K562 (cell line): ENCODE measurements at regions not wholly inside any gene's neighbourhood (a gene's known extent, or its start where the extent isn't known, plus 50 kb on each side); places are given as distances from the start of the nearest gene placed in this dataset.

ENCODE experiments used
- CBX8 ChIP-seq: fragments of 200-600 bp; sonication (generic); IDR thresholded peaks from 2 replicates; pipeline ENCODE4 v1.6.1; 2012; ENCODE audit warnings: borderline replicate concordance, mixed run types, low read depth, mild to moderate bottlenecking, moderate library complexity, mixed read lengths, low read length, control low read depth, inconsistent platforms; ENCODE audit not compliant: poor library complexity, severe bottlenecking; ENCODE audit errors: extremely low read depth
- ELF2 ChIP-seq: fragments of 250-450 bp; sonication (Bioruptor Pico); IDR thresholded peaks from 2 replicates; pipeline ENCODE4 v1.5.0; 2021; ENCODE audit warnings: mild to moderate bottlenecking
- MTF1 ChIP-seq: fragments of 250-450 bp; sonication (Bioruptor Pico); IDR thresholded peaks from 2 replicates; pipeline ENCODE4 v1.9.0; 2021; ENCODE audit warnings: moderate library complexity, mild to moderate bottlenecking, inconsistent platforms, borderline replicate concordance
- MXI1 ChIP-seq: IDR thresholded peaks from 2 replicates; pipeline ENCODE4 v1.6.1; 2011; ENCODE audit warnings: low read depth, mild to moderate bottlenecking, improper control_type of control experiment, low read length
- NFRKB ChIP-seq: fragments of 450-650 bp; IDR thresholded peaks from 2 replicates; pipeline ENCODE4 v1.6.1; 2016; ENCODE audit warnings: low read depth
- PYGO2 ChIP-seq: fragments of 450-650 bp; IDR thresholded peaks from 2 replicates; pipeline ENCODE4 v1.6.1; 2016; ENCODE audit warnings: mild to moderate bottlenecking, missing genetic modification characterization, moderate library complexity, missing compliant biosample characterization
- SMAD1 ChIP-seq: fragments of 150-350 bp; IDR thresholded peaks from 2 replicates; pipeline ENCODE4 v1.6.1; 2014; ENCODE audit warnings: low read length, low read depth; ENCODE audit not compliant: partially characterized antibody
- XRCC4 ChIP-seq: IDR thresholded peaks from one replicate; pipeline ENCODE4 v1.6.1; 2011; ENCODE audit not compliant: insufficient read depth, insufficient read length; ENCODE audit errors: extremely low read depth
- XRCC5 ChIP-seq: fragments of 200-400 bp; formaldehyde crosslinking; IDR thresholded peaks from 2 replicates; pipeline ENCODE4 v1.6.1; 2017; ENCODE audit warnings: low read depth, mild to moderate bottlenecking, low read length
- ZNF707 ChIP-seq: fragments of 250-450 bp; sonication (Bioruptor Pico); conservative IDR thresholded peaks from 2 replicates; pipeline ENCODE4 v1.8.0; 2022; ENCODE audit warnings: inconsistent platforms, mild to moderate bottlenecking, moderate library complexity
- TF ChIP-seq, protein P1 (sequence below): fragments of 250-450 bp; sonication (Bioruptor Pico); IDR thresholded peaks from 2 replicates; pipeline ENCODE4 v1.9.0; 2021; ENCODE audit warnings: mild to moderate bottlenecking, inconsistent platforms
- TF ChIP-seq, protein P2 (sequence below), 2 experiments: fragments of 450-650 bp; IDR thresholded peaks; 2 replicates each; pipeline ENCODE4 v1.6.1; 2018; ENCODE audit warnings: mild to moderate bottlenecking in 2 of 2, low read depth in 1 of 2; ENCODE audit not compliant: partially characterized antibody in 2 of 2
- TF ChIP-seq, protein P3 (sequence below): sonication (generic); formaldehyde crosslinking; IDR thresholded peaks from 2 replicates; pipeline ENCODE4 v1.8.1; 2023; ENCODE audit warnings: mild to moderate bottlenecking, missing genetic modification reagents, moderate library complexity
- TF ChIP-seq, protein P4 (sequence below), 2 experiments: fragments of 450-650 bp; conservative IDR thresholded peaks; 2 replicates each; pipeline ENCODE4 v1.6.1; 2017; ENCODE audit warnings: mild to moderate bottlenecking in 2 of 2, moderate library complexity in 2 of 2
- TF ChIP-seq, protein P5 (sequence below): fragments of 450-650 bp; IDR thresholded peaks from 2 replicates; pipeline ENCODE4 v1.6.1; 2016

DNA sequence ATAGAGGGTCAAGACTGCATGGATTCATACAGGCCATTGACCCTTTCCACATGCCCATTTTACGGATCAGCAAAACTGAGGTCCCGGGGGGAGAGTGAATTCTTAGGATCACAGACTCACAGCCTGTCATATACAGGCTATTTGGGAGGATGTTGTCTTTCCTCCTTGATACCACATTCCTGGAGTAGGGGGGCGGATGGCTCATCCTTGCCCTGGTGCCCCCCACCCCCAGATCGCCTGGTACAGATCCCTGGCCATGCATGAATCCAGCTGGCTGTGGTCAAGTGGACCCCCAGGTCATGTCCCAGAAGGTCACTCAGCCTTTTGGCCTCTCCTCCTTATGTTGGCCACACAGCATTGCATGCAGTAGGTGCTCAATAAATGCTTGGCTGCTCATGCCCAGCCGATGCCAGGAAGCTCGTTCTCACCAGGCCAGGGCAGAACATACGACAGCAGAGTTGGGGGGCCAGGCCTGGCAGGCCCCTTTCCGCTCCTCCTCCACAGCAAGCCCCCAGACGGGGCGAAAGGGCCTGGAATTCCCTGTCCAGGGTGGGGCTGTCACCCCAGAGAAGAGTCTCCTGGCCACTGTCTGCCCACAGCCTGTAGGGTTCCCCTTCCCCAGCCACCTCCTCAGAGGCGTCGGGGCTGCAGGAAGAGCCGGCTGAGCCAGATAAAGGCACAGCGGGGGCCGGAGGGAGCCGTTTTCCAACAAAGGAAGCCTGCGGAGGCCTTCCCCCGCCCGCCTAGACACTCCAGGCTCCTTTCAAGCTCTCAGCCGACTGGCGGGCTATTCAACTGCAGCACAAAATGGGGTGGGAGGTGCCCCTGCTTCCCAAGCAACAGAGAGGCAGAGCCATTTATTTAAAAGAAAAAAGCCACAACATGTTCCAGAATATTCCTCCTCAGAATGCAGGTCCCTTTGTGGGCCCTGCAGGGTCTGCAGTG lies 215.7 kb upstream of the CIBAR2 start (continued):
- peak; percentile 27; the same call in 1 of the 2 replicates for TF ChIP-seq NFRKB
- TF ChIP-seq XRCC4, result no peak
- TF ChIP-seq, protein P1, sequence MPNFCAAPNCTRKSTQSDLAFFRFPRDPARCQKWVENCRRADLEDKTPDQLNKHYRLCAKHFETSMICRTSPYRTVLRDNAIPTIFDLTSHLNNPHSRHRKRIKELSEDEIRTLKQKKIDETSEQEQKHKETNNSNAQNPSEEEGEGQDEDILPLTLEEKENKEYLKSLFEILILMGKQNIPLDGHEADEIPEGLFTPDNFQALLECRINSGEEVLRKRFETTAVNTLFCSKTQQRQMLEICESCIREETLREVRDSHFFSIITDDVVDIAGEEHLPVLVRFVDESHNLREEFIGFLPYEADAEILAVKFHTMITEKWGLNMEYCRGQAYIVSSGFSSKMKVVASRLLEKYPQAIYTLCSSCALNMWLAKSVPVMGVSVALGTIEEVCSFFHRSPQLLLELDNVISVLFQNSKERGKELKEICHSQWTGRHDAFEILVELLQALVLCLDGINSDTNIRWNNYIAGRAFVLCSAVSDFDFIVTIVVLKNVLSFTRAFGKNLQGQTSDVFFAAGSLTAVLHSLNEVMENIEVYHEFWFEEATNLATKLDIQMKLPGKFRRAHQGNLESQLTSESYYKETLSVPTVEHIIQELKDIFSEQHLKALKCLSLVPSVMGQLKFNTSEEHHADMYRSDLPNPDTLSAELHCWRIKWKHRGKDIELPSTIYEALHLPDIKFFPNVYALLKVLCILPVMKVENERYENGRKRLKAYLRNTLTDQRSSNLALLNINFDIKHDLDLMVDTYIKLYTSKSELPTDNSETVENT, result no peak
- no peak for TF ChIP-seq ELF2 (CRISPR knock-in tag)
- TF ChIP-seq XRCC5, result no peak
- TF ChIP-seq, protein P2, sequence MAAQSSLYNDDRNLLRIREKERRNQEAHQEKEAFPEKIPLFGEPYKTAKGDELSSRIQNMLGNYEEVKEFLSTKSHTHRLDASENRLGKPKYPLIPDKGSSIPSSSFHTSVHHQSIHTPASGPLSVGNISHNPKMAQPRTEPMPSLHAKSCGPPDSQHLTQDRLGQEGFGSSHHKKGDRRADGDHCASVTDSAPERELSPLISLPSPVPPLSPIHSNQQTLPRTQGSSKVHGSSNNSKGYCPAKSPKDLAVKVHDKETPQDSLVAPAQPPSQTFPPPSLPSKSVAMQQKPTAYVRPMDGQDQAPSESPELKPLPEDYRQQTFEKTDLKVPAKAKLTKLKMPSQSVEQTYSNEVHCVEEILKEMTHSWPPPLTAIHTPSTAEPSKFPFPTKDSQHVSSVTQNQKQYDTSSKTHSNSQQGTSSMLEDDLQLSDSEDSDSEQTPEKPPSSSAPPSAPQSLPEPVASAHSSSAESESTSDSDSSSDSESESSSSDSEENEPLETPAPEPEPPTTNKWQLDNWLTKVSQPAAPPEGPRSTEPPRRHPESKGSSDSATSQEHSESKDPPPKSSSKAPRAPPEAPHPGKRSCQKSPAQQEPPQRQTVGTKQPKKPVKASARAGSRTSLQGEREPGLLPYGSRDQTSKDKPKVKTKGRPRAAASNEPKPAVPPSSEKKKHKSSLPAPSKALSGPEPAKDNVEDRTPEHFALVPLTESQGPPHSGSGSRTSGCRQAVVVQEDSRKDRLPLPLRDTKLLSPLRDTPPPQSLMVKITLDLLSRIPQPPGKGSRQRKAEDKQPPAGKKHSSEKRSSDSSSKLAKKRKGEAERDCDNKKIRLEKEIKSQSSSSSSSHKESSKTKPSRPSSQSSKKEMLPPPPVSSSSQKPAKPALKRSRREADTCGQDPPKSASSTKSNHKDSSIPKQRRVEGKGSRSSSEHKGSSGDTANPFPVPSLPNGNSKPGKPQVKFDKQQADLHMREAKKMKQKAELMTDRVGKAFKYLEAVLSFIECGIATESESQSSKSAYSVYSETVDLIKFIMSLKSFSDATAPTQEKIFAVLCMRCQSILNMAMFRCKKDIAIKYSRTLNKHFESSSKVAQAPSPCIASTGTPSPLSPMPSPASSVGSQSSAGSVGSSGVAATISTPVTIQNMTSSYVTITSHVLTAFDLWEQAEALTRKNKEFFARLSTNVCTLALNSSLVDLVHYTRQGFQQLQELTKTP (IDR thresholded peaks at IDR 0.05; ENCODE audit: low read depth in 1 of 2, partially characterized antibody in 2 of 2), result no peak
- TF ChIP-seq MXI1, result no peak
- TF ChIP-seq, protein P3, sequence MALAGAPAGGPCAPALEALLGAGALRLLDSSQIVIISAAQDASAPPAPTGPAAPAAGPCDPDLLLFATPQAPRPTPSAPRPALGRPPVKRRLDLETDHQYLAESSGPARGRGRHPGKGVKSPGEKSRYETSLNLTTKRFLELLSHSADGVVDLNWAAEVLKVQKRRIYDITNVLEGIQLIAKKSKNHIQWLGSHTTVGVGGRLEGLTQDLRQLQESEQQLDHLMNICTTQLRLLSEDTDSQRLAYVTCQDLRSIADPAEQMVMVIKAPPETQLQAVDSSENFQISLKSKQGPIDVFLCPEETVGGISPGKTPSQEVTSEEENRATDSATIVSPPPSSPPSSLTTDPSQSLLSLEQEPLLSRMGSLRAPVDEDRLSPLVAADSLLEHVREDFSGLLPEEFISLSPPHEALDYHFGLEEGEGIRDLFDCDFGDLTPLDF, result no peak
- TF ChIP-seq, protein P4, sequence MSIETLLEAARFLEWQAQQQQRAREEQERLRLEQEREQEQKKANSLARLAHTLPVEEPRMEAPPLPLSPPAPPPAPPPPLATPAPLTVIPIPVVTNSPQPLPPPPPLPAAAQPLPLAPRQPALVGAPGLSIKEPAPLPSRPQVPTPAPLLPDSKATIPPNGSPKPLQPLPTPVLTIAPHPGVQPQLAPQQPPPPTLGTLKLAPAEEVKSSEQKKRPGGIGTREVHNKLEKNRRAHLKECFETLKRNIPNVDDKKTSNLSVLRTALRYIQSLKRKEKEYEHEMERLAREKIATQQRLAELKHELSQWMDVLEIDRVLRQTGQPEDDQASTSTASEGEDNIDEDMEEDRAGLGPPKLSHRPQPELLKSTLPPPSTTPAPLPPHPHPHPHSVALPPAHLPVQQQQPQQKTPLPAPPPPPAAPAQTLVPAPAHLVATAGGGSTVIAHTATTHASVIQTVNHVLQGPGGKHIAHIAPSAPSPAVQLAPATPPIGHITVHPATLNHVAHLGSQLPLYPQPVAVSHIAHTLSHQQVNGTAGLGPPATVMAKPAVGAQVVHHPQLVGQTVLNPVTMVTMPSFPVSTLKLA (conservative IDR thresholded peaks at IDR 0.05), result peak in 1 of 2 experiments; percentile 47; a peak in 1 of 4 replicates
- no peak for TF ChIP-seq ZNF707 (CRISPR knock-in tag)
- no peak for TF ChIP-seq CBX8
- no peak for TF ChIP-seq SMAD1
- TF ChIP-seq, protein P5, sequence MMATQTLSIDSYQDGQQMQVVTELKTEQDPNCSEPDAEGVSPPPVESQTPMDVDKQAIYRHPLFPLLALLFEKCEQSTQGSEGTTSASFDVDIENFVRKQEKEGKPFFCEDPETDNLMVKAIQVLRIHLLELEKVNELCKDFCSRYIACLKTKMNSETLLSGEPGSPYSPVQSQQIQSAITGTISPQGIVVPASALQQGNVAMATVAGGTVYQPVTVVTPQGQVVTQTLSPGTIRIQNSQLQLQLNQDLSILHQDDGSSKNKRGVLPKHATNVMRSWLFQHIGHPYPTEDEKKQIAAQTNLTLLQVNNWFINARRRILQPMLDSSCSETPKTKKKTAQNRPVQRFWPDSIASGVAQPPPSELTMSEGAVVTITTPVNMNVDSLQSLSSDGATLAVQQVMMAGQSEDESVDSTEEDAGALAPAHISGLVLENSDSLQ, result no peak
- no peak for TF ChIP-seq PYGO2 (tag)
- TF ChIP-seq MTF1 (CRISPR knock-in tag), result no peak
